GM19035 (cell line): ENCODE measurements at regions not wholly inside any gene's neighbourhood (a gene's known extent, or its start where the extent isn't known, plus 50 kb on each side); places are given as distances from the start of the nearest gene placed in this dataset.

Source experiments
- ATAC-seq: cut with Tn5 transposase; IDR thresholded peaks from one replicate; pipeline ENCODE4 v1.9.1; 2021; ENCODE audit not compliant: unreplicated experiment

DNA sequence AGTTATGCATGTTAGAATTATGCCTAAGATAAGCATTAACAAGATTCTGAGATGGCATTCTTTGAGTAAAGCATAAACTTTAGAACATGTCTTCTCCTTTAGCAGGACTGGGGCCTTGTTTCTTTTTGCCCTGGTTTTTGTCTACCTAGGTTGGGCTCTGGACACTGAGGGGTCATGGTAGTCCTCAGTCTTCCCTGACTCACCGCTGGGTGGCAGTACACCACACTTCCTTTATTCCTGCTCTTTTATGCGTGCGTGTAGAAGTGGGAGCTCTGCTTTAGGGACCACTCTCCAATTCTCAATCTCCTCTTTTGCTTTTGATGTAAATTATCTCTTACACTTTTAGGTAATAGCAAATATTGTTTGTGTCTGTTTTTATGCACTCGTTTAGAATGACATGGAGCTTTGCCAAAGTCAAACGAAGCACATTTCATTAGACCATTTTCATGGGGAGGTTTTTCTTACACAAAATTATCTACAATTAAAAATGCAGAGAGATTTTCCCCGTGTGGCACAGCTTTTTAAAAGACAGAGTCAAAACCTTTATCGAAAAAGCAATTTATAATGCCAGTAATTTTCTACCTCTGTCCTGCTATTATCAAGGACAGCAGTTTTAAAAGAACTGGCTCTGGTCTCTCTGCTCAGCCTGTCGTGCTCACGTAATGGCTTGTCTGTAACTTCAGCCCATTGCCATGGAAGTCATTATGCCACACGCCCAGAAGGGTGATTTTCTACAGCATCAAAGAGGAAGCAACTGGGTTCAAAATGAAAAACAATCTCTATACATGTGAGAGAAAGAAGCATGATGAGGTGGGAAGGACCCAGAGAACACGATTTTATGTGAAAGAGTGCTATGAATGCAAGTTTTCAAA lies 413.9 kb downstream of the COG6 start:
- peak; percentile 75 for ATAC-seq

DNA sequence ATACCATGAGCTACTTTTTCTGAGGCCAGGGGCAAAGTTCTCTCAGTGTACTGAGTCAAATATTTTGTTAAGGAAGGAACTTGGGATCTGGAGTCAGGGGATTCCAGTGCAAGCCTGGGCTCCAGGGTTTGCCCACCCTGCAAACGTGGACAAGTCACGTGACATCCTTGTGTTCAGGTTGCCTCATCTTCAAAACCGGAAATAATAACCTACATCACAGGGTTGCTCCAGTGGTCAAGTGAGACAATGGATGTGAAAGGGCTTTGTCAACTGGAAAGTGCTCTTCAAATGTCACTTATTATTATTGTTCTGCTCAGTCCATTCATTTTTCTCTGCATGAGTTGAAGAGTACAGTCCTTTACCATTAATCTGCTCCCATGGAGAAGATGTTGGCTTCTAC lies 414.9 kb downstream of the COG6 start:
- ATAC-seq = no peak

DNA sequence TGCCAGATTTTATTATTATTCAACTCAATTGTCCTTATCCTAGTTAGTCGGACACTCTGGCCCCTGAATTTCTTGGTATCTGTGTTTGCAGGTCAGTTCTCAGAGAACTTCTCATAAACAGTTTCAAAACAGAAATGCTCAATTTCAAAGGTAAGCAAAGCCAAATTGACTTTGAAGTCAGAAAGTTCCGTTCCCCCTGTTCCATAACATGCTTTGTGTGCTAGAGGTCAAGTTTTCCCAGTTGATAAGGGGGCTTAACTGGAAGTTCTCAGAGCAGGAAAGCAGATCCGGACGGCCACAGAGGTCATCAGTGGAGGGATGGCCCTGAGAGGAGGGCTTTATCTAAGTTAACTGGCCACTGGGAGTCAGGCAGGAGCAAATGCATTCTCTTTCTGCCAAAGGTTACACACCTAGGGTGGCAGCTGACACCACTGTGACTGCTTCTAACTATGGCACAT lies 417.2 kb downstream of the COG6 start:
- no peak for ATAC-seq

DNA sequence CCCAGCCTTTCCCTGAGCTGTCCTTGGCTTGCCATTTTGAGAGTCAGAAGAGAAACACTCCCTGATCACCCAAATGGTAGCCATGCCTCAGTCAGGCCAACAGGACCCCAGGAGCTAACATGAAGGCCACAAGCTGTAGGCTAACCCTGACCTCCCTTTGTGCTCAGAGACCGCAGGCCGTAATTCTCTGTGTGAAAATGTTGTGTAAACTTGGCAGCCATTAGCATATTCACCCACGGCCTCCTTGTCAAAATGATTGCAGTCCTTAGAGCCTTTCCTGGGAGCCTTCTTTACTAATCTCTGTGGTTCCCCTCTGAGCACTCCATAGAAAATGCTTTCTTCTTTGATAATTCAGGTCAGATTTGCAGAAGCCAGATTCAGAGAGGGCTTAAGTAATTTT lies 418.9 kb downstream of the COG6 start:
- ATAC-seq = no peak

GRCh38 chr13:40075281-40075680 lies 419.8 kb downstream of the COG6 start:
- ATAC-seq = no peak

DNA sequence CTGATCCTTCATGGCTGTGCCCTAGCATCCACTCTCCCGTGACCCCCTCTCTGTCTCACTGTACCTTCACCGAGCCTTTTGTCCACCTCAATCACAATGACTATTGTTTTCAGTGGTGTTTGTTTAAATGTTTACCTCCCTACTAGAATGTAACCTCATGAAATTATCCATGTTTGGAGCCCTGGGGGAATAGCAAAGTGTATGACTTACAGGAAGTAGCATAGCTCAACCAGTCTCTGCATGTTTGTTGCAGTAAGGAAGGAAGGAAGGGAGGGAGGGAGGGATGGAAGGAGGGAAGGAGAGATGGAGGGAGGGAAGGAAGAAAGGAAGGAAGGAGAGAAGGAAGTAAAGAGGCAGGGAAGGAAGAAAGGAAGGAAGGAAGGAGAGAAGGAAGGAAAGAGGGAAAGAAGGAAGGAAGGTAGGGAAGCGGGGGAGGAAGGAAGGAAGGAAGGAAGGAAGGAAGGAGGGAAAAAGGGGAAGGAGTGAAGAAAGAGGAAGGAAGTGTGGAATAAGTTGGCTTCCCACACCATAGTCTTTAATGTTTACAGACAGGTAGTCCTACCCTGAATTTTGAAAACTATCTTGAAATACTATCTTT lies 421.4 kb downstream of the COG6 start:
- no peak for ATAC-seq

- no peak for ATAC-seq
Observed at GRCh38 chr13:40077396-40078027, 422.1 kb downstream of the COG6 start.

- no peak for ATAC-seq
Observed at GRCh38 chr13:40079721-40080120, 424.3 kb downstream of the COG6 start.

- no peak for ATAC-seq
Observed at GRCh38 chr13:40080676-40081075, 425.2 kb downstream of the COG6 start.

DNA sequence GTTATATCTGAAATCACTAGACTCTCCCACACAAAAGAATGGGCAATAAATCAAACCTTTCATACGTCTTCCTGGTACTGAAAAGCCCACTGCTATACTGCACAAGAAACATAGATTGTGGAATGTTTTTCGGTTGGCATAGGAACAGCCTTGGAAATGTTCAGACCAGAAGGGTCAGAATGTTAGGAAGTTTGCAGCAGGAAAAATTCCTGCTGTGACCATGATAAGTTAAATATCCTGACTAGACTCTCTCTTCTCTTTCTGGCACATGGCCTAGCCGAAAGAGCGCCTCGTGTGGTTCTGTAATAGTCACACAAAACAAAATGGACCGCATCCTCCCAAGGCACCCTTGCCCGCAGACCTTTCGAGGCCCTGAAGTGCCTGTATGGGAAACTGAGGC lies 427.2 kb downstream of the COG6 start:
- no peak for ATAC-seq

DNA sequence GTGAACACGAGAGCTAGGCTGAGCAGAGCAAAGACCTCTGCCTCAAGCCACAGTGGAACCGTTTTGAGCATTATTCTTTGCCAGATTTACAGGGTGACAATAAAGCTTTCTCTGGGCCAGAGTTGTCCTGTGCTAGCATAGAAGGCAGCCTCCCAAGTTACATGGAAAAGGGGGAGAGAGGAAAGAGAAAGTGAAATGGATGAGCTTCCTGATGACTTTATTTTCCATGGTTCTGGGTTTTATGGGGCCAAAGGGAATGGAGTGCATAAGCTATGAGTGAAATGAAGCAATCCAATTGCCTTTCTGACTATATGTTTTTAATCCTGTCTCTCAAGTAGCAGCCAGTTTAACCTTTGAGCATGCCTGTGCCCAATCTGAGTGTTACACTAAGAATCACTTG lies 428.4 kb downstream of the COG6 start:
- no peak for ATAC-seq

DNA sequence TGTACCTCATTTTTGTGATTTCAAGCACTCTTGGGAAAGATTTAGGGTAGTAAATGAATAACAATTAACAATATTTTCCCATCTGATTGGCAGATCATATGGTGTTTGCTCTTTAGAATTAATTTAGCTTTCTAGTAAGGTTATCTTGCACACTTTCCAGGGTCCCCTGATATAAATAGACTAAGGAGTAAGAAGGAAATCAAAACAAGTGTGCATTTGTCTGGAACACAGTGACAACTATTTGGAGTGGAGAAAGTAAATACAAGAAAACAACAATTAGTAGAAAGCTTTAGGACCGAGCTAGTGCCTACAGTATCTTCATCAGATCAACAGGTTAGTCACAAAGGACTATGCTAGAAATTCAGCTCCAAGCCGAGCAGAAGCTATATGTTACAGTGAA lies 429.5 kb downstream of the COG6 start:
- ATAC-seq = no peak

GRCh38 chr13:40087091-40088002 lies 431.9 kb downstream of the COG6 start:
- no peak for ATAC-seq

DNA sequence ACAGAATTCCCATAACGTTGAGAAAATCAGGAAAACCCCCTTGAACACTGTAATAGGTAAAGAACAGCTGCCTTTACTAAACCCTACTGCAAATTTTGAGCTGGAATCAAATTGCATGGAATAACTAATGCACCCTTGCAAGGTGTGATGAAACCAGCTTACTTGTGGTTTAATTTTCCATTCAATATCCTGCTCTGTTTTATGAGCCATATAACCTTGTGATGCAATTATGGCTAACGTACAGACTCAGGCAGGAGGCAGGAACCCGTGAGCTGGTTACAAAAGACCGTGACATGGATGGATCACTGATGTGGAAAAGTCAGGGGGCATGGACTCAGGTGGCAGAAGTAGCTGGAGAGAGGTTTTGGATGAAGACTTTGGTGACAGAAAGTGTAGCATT lies 438.6 kb downstream of the COG6 start:
- no peak for ATAC-seq

- ATAC-seq = no peak
Observed at GRCh38 chr13:40095695-40096356, 440.4 kb downstream of the COG6 start.

- ATAC-seq = no peak
Observed at GRCh38 chr13:40096357-40096901, 441.0 kb downstream of the COG6 start.

DNA sequence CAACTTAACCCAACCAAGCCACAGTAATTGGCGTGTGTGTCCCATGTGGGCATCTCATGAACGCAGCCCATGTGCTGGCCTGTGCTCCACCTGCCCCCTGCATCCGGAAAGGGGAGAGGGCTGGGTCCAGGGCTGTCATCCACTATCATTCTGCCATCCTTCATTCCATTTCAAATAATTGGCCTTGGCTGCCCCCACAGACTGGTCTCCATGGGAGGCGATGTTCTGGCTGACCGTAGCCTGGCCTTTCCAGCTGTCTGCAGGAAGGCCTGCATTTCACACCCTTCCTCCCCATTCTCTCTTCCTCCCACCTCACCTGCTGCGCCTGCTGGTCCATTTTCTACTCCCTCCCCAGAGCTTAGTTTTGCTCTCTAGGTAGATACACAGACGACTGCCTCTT lies 442.8 kb downstream of the COG6 start:
- no peak for ATAC-seq

GRCh38 chr13:40101708-40102359 lies 446.4 kb downstream of the COG6 start:
- peak; percentile 80 for ATAC-seq

DNA sequence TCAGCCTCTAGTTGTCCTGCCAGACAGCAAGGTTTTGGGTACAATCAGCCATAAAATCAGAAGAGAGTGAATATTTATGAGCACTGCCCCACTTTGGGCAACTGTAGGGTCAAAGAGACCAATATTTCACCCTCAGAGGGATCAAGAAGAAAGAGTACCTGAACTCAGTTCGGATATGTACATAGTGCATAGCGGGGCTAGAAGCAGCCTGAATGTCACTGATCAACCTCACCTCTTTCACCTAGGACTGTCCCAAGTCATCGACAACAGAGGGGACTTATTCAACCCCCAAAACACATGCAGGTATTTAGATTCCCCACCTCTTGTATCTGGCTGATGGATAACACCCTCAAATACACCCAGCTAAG lies 446.9 kb downstream of the COG6 start:
- ATAC-seq = peak; percentile 22

DNA sequence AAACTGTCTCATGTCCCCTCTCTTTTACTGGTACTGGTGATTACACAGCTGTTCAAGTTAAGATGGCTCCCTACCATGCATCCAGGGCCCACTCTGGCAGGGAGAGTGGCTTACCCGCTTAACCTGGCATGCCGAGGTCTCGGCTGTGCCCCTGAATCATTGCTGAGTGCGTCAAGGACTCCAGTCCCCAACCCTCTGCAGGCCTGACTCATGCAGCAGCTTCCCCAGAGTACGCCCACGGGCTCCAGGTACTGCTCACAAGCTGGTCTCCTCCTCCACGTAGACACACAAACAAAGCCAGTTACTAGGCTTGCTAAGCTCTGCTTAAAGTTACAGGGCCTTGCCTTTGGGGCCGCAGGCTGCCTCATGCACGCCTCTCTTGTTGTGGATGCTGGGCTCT lies 447.4 kb downstream of the COG6 start:
- no peak for ATAC-seq
